AG04449 (cell line): ENCODE measurements at regions not wholly inside any gene's neighbourhood (a gene's known extent, or its start where the extent isn't known, plus 50 kb on each side); places are given as distances from the start of the nearest gene placed in this dataset.
"Not testable (repeated sequence)": the region's sequence is repeated elsewhere in the genome, so short reads cannot be mapped to it uniquely, and the experiment has no call there.

Source experiments
- CTCF ChIA-PET: fragments of 350-600 bp; formaldehyde crosslinking; extraction: SDS; loops from one replicate; lab custom pipeline; 2021; ENCODE audit warnings: antibody characterized with exemption; lab: Yijun Ruan, JAX
- POLR2A ChIA-PET: fragments of 400-600, 350-600 bp; formaldehyde crosslinking; extraction: SDS; loops from one replicate; lab custom pipeline; 2020; ENCODE audit warnings: antibody characterized with exemption, inconsistent platforms; lab: Yijun Ruan, JAX
- DNase-seq: peaks from one replicate; pipeline ENCODE4 v3.0.0-alpha.2; 2010; ENCODE audit warnings: low read depth, low spot score
- H3K4me3 ChIP-seq: 2 replicates; pipeline ENCODE4 v1.5.1; 2011; ENCODE audit warnings: low read depth, mild to moderate bottlenecking, control low read depth, low read length
- TF ChIP-seq, protein P1 (sequence below): IDR thresholded peaks from one replicate; pipeline ENCODE4 v1.5.1; 2011; ENCODE audit warnings: mild to moderate bottlenecking, moderate library complexity, low read length, control low read depth, inconsistent platforms; ENCODE audit not compliant: insufficient read depth; ENCODE audit errors: missing control alignments

DNA sequence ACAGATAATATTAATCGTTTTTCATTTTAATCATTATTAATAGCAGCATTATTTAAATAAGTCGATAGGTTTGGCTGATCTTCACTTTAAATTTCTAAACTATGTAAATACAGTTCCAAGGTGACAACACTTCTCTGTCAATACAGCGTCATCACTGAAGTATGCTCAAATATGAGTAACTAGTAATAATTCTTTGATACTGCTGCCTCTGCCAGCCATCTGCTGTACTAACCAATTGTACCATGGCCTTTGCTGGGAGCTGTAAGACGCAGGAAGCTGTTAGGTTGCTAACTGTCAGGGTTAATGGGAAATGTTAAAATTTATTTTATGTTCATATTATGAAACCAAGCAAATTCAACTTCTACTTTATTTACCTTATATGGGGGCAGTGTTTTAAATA lies 1650.5 kb upstream of the LRRTM3 start:
- POLR2A ChIA-PET = no interaction called here
- DNase-seq = no peak
- TF ChIP-seq, protein P1, sequence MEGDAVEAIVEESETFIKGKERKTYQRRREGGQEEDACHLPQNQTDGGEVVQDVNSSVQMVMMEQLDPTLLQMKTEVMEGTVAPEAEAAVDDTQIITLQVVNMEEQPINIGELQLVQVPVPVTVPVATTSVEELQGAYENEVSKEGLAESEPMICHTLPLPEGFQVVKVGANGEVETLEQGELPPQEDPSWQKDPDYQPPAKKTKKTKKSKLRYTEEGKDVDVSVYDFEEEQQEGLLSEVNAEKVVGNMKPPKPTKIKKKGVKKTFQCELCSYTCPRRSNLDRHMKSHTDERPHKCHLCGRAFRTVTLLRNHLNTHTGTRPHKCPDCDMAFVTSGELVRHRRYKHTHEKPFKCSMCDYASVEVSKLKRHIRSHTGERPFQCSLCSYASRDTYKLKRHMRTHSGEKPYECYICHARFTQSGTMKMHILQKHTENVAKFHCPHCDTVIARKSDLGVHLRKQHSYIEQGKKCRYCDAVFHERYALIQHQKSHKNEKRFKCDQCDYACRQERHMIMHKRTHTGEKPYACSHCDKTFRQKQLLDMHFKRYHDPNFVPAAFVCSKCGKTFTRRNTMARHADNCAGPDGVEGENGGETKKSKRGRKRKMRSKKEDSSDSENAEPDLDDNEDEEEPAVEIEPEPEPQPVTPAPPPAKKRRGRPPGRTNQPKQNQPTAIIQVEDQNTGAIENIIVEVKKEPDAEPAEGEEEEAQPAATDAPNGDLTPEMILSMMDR = no peak
- CTCF ChIA-PET = no interaction called here
- H3K4me3 ChIP-seq = no peak overlapping the region

DNA sequence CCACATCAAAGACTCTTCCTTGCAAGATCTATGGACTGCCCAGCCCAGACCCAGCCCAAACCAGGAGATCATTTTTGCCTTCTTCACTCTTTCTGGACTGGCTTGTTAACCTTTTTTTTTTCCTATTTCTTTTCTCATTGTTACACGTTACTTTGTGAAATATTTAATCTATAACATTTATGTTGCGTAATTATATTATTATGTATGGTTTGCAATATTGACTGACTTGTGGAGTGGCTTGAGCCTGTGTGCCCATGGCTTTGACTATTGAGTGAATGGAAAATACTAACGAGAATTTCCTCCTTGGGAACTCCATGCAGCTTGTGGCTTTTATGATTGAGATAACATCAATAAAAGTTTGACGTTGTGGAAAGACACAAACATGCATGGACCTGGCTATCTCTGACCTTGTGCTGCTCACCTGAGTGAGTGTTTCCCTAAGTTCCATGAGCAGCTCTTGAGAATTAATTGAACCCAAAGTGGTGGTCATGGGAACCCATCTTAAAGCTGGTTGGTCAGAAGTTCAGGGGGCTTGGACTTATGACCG lies 1641.3 kb upstream of the LRRTM3 start:
- no peak for DNase-seq
- POLR2A ChIA-PET = no interaction called here
- TF ChIP-seq, protein P1 = no peak
- CTCF ChIA-PET = no interaction called here
- H3K4me3 ChIP-seq = no peak overlapping the region

DNA sequence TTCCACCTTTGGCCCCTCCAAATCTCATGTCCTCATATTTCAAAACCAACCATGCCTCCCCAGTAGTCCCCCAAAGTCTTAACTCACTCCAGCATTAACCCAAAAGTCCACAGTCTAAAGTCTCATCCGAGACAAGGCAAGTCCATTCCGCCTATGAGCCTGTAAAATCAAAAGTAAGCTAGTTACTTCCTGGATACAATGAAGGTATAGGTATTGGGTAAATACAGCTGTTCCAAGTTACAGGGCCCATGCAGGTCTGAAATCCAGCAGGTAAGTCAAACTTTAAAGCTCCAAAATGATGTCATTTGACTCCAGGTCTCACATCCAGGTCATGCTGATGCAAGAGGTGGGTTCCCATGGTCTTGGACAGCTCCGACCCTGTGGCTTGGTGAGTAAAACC lies 1640.1 kb upstream of the LRRTM3 start:
- CTCF ChIA-PET, H3K4me3 ChIP-seq, POLR2A ChIA-PET, DNase-seq: not testable (repeated sequence)

DNA sequence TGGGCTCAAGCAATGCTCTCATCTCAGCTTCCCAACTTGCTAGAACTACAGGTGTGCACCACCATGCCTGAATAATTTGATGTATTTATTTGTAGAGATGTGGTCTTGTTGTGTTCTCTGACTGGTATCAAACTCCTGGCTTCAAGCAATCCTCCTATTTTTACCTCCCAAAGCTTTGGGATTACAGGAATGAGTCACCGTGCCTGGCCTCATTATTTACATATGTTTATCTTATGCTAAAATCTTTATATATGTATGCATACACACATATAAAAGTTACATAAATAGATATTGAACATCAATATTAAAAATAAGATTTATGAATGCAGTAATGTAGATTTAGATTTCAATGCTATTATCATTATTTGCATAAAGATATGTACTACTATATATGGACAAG lies 1634.5 kb upstream of the LRRTM3 start:
- DNase-seq = no peak
- ChIA-PET CTCF (no interaction called here), POLR2A (no interaction called here)
- TF ChIP-seq, protein P1 = no peak
- H3K4me3 ChIP-seq = no peak overlapping the region

DNA sequence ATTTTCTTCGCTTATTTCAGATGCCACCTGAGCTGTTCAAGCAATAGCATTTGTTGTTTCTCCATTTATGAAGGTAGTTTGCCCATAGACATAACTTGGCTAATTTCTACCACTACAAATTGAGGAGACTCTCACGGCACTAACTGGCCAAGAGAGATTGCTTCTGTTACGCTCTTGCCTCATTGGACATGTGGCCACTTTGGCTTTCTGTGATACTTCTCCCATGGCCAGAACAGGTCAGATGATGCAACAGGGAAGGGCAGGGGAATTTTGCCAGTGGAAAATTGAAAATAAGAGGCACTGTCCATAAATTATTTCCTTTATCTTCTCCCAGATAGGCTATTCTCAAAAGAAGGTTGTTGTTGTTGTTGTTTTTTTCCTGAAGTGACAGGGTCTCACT lies 1633.3 kb upstream of the LRRTM3 start:
- DNase-seq = no peak
- ChIA-PET POLR2A (no interaction called here), CTCF (no interaction called here)
- no peak overlapping the region for H3K4me3 ChIP-seq
- TF ChIP-seq, protein P1 = no peak

DNA sequence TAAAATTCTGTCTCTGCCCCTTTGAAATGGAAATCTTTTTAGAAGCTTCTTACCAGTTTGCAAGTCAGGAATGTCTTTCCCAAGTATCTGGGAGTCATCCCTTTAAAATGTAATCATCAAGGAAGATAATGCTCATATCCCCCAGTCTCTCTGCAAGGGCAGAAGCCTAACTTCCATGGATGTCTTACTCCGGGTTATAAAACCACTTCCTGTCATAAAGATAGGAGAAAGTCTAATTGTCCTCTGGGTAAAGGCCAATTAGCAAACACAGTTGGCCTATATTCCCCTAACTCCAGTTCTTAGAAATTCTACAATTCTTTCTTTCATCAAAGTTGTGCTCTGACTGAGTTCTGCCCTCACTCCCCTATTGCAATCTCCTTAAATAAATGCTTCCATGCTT lies 1631.5 kb upstream of the LRRTM3 start:
- CTCF ChIA-PET = no interaction called here
- H3K4me3 ChIP-seq = no peak overlapping the region
- no peak for DNase-seq
- TF ChIP-seq, protein P1 = no peak
- POLR2A ChIA-PET = no interaction called here

DNA sequence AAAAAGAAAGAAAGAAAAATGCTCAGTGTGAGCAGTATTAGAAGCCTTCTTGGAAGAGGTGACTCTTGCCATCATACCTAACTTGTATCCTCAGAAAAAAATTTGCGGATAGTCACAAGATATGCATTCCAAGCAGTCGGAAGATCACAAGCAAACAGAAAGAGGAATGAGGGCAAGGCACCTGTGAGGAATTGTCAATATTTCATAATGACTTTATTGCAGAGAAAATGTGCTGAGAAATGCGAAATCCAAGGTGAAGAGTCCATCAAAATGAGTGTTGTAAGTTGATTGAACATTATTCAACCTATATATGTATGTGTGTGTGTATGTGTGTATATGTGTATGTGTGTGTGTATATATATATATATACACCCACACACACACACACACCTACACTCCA lies 1624.7 kb upstream of the LRRTM3 start:
- DNase-seq = no peak
- H3K4me3 ChIP-seq = no peak overlapping the region
- ChIA-PET POLR2A (no interaction called here), CTCF (no interaction called here)
- TF ChIP-seq, protein P1 = no peak
